Small intestine (tissue), 7 donors: ENCODE measurements at regions not wholly inside any gene's neighbourhood (a gene's known extent, or its start where the extent isn't known, plus 50 kb on each side); places are given as distances from the start of the nearest gene placed in this dataset.

Experiments used
- DNase-seq, 2 donors: peaks; one replicate each; pipeline versions ENCODE4 v3.0.0 to v3.0.0-alpha.2; 2013
- FAIRE-seq: peaks from 2 replicates; lab custom pipeline; 2012; peaks lifted over from hg19 to GRCh38; lab: Jason Lieb, UNC
- H3K27ac ChIP-seq, 3 donors: one replicate each; pipeline ENCODE4 v1.5.1; 2013; ENCODE audit warnings: low read length in 2 of 3, mild to moderate bottlenecking in 2 of 3, control low read depth in 1 of 3, inconsistent platforms in 1 of 3, low read depth in 1 of 3, moderate library complexity in 1 of 3
- H3K27me3 ChIP-seq, 3 donors: one replicate each; pipeline ENCODE4 v1.6.1; 2013; ENCODE audit warnings: low read length in 3 of 3, inconsistent platforms in 1 of 3; ENCODE audit not compliant: control insufficient read depth in 3 of 3, insufficient read depth in 3 of 3
- H3K36me3 ChIP-seq, 3 donors: one replicate each; pipeline ENCODE4 v1.6.1; 2013; ENCODE audit warnings: low read length in 3 of 3, inconsistent platforms in 1 of 3, low read depth in 1 of 3, mild to moderate bottlenecking in 1 of 3, moderate library complexity in 1 of 3; ENCODE audit not compliant: control insufficient read depth in 3 of 3, insufficient read depth in 2 of 3
- H3K4me1 ChIP-seq, 3 donors: one replicate each; pipeline ENCODE4 v1.6.1; 2013; ENCODE audit warnings: low read length in 2 of 3, inconsistent platforms in 1 of 3, low read depth in 1 of 3, mild to moderate bottlenecking in 1 of 3, moderate library complexity in 1 of 3; ENCODE audit not compliant: control insufficient read depth in 3 of 3, insufficient read depth in 2 of 3
- H3K4me3 ChIP-seq, 3 donors: one replicate each; pipeline ENCODE4 v1.5.1; 2013; ENCODE audit warnings: low read length in 3 of 3, control low read depth in 1 of 3, inconsistent platforms in 1 of 3, low read depth in 1 of 3, mild to moderate bottlenecking in 1 of 3, moderate library complexity in 1 of 3
- H3K9me3 ChIP-seq, 2 donors: one replicate each; pipeline ENCODE4 v1.6.1; 2013; ENCODE audit warnings: low read depth in 1 of 2, low read length in 1 of 2; ENCODE audit not compliant: control insufficient read depth in 2 of 2, insufficient read depth in 1 of 2
- WGBS, 3 donors: extraction: QIAGEN DNeasy Blood & Tissue Kit; methylation state at CpG; one replicate each; pipeline ENCODE4 v1.1.7; 2013; 5-methylcytosine and 5-hydroxymethylcytosine counted together
- donor health status: healthy with polysubstance abuse.
- donor health status: control.
- donor health status: control.
- donor health status: Bipolar disorder and iron deficiency.
- donor health status: healthy.

DNA sequence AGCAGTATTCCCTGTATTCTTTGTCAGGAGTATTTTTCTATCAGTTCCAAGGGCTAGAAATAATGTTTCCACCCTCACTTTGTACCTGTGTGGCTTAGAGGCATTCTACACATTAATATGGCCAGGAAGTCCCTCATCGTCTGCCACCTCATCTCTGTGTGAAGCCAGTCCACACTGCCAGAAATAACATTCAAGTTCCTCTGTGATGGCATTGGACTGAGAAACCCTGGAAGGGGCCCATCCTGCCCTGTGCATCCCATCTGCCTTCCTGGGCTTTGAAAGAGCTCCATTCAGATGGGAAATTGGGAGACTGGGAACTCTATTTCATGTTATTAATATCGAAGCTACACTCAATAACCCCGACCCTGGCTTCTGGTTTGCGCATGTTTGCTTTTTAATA is 497.2 kb upstream of the CDH5 start:
- DNase-seq, result no peak
- 80 to 89% (median 81%) methylated on average over 4 of the region's 4 CpGs for WGBS, 3 donors
- no peak for FAIRE-seq
- H3K4me3 ChIP-seq, result no peak overlapping the region
- H3K27me3 ChIP-seq, result no peaks in the 10 kb centered on the region
- H3K4me1 ChIP-seq, result no peaks in the 10 kb centered on the region
- no peak overlapping the region for H3K27ac ChIP-seq
- peaks cover 0 to 5% of the 10 kb centered on the region in 2 donors for H3K9me3 ChIP-seq
- no peaks in the 10 kb centered on the region for H3K36me3 ChIP-seq

DNA sequence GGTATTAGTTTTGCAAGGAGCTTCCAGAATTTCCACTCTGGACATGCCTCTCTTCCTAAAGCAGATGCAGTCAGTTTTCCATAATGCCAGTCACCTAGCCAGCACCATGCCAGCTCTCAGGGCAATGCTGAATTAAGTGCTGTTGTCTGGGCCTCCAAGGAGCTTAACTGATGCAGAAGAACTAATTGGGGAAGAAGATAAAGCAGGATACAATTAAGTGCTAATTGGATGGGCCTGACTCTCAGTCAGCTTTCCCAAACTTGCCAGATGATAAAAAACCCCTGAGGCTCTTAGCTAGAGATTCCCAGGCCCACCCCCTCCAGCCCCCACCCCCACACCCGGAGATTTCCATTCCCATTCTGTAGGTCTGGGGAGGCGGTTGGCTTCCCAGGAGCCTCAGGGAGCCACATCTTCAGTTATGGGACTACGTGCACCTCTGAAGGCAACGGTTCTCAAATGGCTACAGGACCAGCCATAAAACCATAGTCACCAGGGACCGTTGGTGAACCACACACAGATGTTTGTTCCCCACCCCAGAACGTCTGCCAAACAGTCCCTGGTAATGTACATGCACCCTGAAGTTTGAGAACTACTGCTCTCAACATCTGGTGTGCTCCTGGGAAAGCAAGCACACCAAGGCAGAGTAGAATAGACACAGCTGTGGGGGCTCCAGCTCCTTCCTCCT is 499.1 kb upstream of the CDH5 start:
- DNase-seq, result no peak
- peaks cover 0 to 10% of the 10 kb centered on the region in 2 donors for H3K9me3 ChIP-seq

DNA sequence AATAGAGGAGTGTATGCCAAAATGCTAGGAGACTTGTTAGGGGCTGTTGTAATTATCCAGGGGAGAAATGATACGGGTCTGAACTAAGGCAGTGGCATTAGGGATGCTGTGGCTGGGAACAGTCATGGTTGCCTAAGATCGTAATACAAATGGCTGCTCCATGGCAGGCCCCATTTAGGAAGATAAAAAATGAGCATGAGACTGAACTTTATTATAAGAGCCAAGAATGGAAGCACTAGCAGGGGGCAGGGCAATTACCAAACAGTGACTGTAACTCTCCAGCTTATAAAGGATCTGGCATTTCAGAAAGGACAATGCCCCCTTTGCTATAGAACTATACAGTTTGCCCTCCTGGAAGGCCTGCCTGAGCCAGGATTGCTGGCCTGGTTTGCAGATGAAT is 503.3 kb upstream of the CDH5 start:
- no peaks in the 10 kb centered on the region for H3K36me3 ChIP-seq
- H3K4me1 ChIP-seq, result no peaks in the 10 kb centered on the region
- FAIRE-seq (no peak), DNase-seq (no peak)
- no peak overlapping the region for H3K27ac ChIP-seq
- 77 to 86% (median 81%) methylated on average over 2 of the region's 2 CpGs for WGBS, 3 donors
- H3K4me3 ChIP-seq, result no peak overlapping the region
- no peaks in the 10 kb centered on the region for H3K27me3 ChIP-seq
- H3K9me3 ChIP-seq, result peaks cover 0 to 10% of the 10 kb centered on the region in 2 donors

More for the DNA sequence above, 499.1 kb upstream of the CDH5 start:
- H3K27me3 ChIP-seq, result no peaks in the 10 kb centered on the region
- WGBS, 3 donors, result 55 to 64% (median 58%) methylated on average over 6 of the region's 6 CpGs
- no peak overlapping the region for H3K27ac ChIP-seq
- H3K36me3 ChIP-seq, result no peaks in the 10 kb centered on the region
- no peak overlapping the region for H3K4me3 ChIP-seq
- H3K4me1 ChIP-seq, result no peaks in the 10 kb centered on the region
- FAIRE-seq, result no peak

DNA sequence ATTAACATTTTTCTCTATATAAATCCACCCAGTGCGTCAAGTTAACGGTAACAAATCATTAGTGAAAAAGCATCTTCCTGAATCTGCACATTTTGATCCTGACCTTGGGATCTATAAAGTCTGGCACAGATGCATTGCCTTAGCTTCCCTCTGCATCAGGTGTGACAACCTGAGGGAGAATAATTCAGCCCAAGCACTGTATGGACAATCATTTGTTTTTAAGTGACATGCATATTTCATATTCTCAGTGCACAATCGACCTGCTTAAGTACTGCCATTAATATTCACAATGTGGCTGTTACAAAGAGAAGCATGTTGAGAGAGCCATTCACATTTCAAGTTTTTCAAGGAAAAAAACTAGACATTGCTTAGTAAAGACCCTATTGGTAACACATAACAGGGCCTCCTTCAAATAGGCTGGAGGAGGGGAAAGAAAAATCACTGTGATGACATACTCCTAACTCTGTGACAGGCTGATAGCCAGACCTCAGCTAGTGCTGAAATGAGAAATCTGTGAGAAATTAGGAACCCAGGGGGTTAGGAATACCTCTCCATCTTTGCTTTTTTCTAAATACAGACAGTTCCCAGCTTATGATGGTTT is 505.3 kb upstream of the CDH5 start:
- H3K9me3 ChIP-seq, result peaks cover 0 to 10% of the 10 kb centered on the region in 2 donors
- H3K27ac ChIP-seq, result no peak overlapping the region
- DNase-seq (no peak), FAIRE-seq (no peak)
- no peaks in the 10 kb centered on the region for H3K4me1 ChIP-seq
- H3K36me3 ChIP-seq, result no peaks in the 10 kb centered on the region
- H3K4me3 ChIP-seq, result no peak overlapping the region
- H3K27me3 ChIP-seq, result no peaks in the 10 kb centered on the region
- 66 to 71% (median 67%) methylated on average over 3 of the region's 3 CpGs for WGBS, 3 donors

DNA sequence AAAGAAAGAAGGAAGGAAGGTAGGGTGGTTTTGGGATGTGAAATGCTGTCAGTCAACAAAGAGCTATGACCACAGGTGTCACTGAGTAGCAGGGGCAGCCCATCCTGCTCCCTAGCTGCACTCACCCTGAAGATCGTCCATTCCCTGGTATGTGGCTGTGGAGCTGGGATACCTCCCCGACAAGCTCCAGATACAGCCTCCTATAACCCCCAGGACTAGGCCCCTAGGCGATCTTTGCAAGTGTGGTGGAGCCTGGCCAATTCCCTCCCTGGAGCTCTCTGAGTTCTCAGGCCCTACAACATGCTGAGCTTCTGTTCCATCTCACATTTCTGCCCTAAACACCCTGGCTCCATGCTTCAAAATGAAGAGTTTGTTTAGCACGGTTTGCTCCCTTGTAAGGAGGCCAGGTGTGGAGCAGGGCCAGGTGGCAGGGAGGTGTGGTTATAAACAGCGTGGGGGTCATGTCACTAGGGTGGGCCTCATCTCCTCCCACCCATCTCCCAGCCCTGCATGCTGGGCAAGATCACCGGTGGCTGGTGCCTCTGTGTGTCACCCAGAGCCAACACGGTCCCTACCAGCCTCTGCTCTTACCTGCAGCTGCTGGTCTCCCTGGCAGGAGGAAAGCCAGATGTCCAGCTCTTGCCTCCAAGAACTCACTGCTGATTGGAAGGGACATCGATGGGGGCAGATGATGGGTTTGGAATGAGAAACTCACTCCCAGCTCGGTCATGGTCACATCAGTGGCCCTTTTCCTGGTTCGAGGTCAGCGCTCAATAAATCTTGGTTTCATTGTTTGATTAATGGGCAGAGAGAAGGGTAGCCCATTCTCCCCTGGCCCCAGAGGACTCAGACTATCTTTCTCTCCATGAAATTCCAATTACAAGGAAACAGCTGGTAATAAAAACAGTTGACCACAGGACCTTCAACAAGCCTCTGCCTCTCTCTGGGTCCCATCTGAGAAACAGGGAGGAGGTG is 511.0 kb upstream of the CDH5 start:
- Histone ChIP-seq H3K4me3 (no peak overlapping the region), H3K36me3 (no peaks in the 10 kb centered on the region), H3K27ac (no peak overlapping the region), H3K4me1 (no peaks in the 10 kb centered on the region), H3K27me3 (no peaks in the 10 kb centered on the region), H3K9me3 (no peaks in the 10 kb centered on the region)
- DNase-seq, result no peak
- no peak for FAIRE-seq
- WGBS, 3 donors, result 71 to 83% (median 77%) methylated on average over 11 of the region's 11 CpGs

DNA sequence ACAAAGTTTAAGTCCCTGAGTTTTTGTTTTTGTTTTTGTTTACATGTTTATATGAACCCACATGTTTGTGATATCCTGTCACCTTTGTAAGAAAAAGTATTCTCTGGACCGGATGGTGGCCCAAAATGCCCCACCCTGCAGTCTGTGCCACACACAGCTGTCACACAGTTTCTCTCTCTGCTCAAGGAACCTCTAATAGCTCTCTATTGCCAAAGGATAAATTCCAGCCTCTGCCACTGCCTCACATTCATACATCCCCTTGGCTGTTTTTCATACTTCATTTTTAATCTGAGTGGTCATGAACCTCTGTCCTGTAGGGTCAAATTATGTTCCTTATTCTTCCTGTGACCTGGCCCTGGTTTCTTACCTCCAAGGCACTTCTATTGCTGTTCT is 520.3 kb upstream of the CDH5 start:
- H3K4me1 ChIP-seq, result no peaks in the 10 kb centered on the region
- H3K4me3 ChIP-seq, result no peak overlapping the region
- no peaks in the 10 kb centered on the region for H3K9me3 ChIP-seq
- DNase-seq, result no peak
- FAIRE-seq, result no peak
- H3K27me3 ChIP-seq, result no peaks in the 10 kb centered on the region
- 35 to 53% (median 45%) methylated on average over 1 of the region's 1 CpG for WGBS, 3 donors
- no peaks in the 10 kb centered on the region for H3K36me3 ChIP-seq
- no peak overlapping the region for H3K27ac ChIP-seq

DNA sequence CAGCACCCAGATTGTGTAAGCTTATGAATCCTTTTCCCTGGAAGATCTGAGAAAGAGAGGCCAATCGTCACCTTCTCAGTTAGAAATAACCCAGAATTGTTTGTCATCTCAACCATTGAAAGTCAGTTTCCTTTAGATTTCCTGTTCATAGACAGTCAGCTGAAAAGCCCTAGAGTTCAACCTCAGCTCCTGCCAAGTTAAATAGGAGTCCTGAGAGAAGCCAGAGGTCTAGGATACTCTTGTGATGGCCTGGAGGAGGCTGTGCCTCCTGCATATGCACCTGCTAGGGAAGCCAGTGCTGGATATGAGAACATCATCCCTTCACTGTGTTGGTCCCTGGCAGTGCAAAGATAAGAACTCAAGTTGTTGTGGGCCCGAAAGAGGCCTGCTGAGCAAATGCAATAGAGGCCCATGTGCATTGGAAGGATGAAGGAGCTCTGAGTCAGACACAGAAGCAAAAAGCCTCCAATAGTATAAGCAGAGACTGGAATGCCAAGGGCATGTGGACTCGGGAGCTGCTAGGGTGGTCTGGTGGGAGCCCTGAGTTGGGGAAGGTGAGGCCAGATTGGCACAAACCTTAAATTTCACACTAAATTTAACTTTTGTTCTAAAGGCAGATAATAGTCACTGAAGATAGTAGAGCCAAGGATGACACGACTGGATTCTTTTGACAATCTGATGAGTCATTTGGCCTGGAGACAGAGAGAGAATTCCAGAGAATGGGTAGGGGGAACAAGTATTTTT is 520.9 kb upstream of the CDH5 start:
- FAIRE-seq, result no peak
- Histone ChIP-seq H3K4me1 (no peaks in the 10 kb centered on the region), H3K27ac (no peak overlapping the region), H3K27me3 (no peaks in the 10 kb centered on the region), H3K9me3 (no peaks in the 10 kb centered on the region), H3K4me3 (no peak overlapping the region), H3K36me3 (no peaks in the 10 kb centered on the region)
- DNase-seq, result no peak
- 64 to 67% (median 66%) methylated on average over 4 of the region's 4 CpGs for WGBS, 3 donors

DNA sequence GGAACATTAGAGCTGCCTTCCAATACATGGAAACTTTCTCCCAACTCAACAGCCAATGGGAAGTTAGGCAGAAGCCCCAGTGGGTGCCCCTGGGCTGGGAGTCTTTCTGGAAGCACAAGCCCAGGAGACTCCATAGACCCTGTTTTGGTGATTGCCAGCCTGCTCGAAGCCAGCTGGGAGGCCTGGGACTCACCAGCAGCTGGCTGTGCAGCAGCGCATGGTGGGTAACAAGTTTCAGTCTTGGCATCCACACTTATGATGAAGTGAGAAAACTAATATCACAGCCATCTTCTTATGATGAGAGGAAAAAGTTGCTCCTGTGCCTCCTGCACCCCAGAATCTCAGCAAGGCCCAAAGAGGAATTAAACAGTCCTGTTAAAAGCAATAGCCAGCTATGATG is 522.5 kb upstream of the CDH5 start:
- no peak overlapping the region for H3K27ac ChIP-seq
- FAIRE-seq, result no peak
- 58 to 83% (median 75%) methylated on average over 2 of the region's 2 CpGs for whole genome bisulfite sequencing, 3 donors

More for the DNA sequence above, 522.5 kb upstream of the CDH5 start:
- no peaks in the 10 kb centered on the region for H3K27me3 ChIP-seq
- no peaks in the 10 kb centered on the region for H3K9me3 ChIP-seq
- no peak for DNase-seq
- H3K4me1 ChIP-seq, result no peaks in the 10 kb centered on the region
- H3K4me3 ChIP-seq, result no peak overlapping the region
- no peaks in the 10 kb centered on the region for H3K36me3 ChIP-seq
